HuH-7 (cell line): ENCODE measurements at regions not wholly inside any gene's neighbourhood (a gene's known extent, or its start where the extent isn't known, plus 50 kb on each side); places are given as distances from the start of the nearest gene placed in this dataset.
A peak's percentile ranks its signal among the peaks of the same experiment; 100 is the strongest.

Source experiments
- DNase-seq: peaks from one replicate; pipeline ENCODE4 v3.0.0; 2011; ENCODE audit warnings: low spot score

DNA sequence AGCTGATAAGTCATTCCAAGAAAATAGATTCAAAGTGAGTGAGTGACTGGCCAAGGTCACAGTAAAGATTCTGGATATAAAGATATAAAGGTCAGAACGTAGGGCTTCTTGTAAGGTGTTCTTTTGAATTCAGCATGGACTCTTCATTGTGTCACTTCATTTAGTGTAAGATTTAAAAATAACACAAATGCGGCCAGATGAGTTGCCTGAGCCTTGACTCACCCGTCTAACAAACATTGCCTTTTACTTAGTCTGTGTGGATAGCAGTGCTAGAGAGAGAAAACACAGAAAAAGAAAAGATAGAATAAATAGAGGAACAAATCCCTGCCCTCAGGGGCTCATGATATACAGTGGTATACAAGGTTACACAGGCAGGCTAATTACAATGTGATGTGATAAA, 223.4 kb downstream of the PLPP3 start:
- no peak for DNase-seq

DNA sequence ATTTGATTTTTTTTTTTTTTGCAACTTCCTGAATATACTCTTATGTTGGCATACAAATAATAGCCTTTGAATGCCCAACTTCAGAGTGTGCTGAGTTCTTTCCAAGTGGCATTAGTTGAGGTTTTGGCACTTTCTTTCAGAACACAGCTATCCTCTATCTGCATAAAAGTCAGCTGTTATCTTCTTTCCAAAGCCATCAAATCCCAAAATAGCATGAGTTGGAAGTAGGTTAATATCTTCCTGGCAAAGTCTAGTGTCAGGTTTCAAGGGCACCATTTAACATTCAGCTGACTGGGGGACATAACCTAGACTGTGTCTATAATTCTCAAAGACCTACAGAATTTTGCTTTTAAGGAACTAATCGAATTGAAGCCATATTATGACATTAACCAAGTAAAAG, 223.9 kb downstream of the PLPP3 start:
- no peak for DNase-seq

DNA sequence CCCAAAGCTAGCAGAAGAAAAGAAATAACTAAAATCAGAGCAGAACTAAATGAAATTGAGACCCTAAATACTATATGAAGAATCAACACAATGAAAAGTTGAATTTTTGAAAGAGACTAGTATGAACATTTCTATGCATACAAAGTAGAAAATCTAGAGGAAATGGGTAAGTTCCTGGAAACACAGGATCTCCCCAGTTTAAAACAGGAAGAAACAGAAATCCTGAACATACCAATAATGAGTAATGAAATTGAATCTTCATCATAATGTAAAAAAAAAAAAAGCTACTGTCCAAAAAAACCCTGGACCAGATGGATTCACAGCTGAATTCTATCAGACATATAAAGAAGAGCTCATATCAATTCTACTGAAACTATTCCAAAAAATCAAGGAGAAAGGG, 233.5 kb downstream of the PLPP3 start:
- DNase-seq = no peak

DNA sequence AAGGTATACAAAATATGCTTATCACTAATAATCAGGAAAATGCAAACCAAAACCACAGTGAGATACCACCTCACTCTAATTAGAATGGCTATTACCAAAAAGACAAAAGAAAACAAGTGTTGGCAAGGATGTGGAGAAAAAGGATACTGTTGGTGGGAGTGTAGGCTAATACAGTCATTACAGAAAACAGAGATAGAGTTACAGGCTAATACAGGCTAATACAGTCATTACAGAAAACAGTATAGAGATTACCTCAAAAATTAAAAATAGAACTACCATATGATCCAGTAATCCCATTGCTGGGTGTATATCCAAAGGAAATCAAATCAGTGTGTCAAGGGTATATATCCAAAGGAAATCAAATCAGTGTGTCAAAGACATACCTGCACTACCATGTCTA, 238.4 kb downstream of the PLPP3 start:
- no peak for DNase-seq

DNA sequence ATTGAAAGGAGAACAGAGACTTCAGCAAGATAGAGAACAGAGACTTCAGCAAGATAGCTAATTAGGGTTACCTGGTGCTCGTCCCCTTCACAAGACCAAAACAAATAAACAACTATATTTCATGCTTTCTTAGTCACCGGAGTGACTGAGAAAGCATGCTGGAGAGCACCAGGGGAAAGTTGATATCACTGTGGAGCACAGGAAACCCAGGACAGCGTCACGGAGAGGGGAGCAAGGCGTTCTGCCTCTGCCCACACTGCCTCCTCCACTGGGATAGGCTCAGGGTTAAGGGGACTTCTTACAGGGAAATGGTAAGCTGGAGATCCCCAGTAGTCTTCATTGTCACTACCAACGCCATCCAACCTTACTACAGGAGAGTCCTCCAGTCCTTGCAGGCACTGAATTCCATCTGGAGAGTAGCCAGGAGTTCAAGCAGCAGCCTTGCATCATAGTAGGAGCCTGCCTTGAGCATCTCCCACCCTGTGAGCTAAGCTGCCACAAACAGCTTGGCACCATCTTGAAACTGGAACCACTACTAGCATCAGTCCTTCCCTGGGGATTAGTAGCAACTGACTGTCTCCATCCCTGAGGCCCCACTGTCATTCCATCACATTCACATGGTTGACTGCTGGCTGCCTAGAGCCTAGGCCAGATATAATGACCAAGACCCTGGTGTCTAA, 239.4 kb downstream of the PLPP3 start:
- DNase-seq = no peak

DNA sequence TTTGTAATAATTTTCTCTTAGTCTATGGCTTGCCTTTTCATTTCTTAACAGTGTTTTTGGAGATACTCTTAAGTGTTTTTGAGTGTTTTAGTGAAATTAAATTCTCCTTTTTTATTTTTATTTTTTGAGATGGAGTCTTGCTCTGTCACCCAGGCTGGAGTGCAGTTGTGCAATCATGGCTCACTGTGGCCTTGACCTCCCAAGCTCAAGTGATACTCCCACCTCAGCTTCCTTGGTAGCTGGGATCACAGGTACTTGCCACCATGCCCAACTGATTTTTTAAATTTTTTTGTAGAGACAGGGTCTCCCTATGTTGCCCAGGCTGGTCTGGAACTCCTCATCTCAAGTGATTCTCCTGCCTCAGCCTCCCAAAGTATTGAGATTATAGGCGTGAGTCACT, 240.3 kb downstream of the PLPP3 start:
- DNase-seq = no peak

GRCh38 chr1:56336982-56337381, 242.4 kb downstream of the PLPP3 start:
- no peak for DNase-seq

DNA sequence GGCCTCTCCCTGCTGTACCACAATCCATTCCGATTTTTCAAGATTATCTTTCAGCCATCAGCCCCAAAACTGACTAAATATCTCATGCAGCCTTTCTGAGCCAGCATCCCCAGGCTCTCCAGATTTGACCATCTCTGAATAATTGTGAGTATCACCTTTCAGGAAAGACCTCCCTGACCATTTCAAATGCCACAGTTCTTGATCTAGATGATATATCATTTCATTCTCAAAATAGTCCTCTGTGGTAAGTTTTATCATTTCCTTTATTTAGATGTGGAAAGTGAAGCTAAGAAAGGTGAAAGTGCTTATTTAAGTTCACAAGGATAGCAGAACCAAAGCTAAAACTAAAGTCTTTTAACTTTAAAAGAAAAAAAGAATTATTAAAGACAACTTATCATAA, 244.0 kb downstream of the PLPP3 start:
- DNase-seq = no peak

- no peak for DNase-seq
Measured at GRCh38 chr1:56334047-56334446, 245.3 kb downstream of the PLPP3 start.

GRCh38 chr1:56333461-56333860, 245.9 kb downstream of the PLPP3 start:
- no peak for DNase-seq

DNA sequence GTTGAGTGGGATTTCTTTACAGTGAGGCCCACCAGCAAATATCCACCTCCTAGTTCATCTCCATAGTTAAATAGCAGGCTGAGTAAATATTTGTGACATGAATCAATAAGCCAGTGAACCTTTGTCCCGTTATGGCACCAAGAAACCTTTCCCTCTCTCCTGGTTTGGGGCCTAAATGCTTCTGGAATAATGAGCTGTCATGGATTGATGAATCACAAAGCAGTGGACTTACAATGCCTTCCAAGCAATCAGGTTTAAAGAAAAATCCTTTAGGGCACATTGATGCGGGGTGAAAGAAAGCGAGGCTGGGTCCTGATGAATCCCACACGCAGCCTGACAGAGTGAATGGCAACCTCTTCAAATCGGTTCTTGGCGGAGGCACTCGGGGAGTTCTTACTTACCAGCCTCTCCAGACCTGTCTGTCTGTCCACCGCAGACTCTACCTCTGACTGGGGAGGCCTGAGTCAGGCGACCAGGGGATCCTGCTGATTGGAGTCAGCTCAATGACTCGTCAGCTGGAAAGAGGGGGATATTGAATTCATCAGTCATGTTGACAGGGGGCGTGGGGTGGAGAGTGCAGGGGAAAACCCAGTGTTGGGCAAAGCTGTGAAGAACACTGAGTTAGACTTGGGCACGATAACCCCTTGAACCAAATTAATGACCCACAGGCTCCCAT, 247.3 kb downstream of the PLPP3 start:
- peak; percentile 32 for DNase-seq

- no peak for DNase-seq
Measured at GRCh38 chr1:56331207-56331891, 248.0 kb downstream of the PLPP3 start.

DNA sequence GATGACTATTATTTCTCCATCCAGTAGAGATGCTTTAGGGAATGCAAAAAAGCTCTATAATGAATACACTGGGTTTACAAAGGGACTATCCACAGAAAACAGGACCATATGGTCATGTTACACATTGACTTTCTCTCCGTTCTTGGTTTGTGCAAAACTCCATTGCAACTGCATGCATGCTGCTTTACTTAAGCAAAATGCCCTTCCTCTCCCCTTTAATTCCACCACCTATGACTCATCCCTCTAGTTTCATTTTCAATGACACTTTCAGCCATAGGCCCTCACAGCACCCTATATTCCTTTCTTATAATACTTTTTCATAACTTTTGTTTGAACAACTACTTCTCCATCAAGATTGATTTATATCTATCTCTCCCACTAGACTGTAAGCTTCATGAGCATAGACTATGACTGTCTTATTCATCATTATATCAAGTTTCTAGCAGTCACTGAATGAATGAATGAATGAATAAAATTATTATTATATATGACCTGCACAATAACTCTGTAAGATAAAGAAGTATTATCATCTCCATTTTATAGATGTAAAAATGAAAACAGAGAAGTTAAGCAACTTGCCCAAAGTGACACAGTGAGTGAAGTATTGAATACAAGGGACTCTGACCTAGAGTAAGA, 248.9 kb downstream of the PLPP3 start:
- DNase-seq = no peak

GRCh38 chr1:56329970-56330369, 249.4 kb downstream of the PLPP3 start:
- DNase-seq = no peak

DNA sequence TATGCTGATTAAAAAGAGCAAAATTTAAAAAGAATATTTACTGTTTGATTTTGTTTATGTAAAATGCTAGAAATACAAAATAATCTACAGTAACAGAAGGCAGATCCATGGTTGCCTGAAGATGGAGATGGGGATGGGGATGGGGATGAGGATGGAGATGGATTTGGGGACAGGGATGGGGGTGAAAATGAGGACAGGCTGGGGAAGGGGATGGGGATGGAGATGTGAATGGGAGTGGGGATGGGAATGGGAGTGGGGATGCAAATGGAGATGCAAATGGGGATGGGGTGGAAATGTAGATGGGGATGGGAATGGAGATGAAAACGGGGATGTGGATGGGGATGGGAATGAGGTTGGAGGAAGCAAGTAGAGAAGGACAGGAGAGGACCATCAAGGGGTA, 252.2 kb downstream of the PLPP3 start:
- no peak for DNase-seq

GRCh38 chr1:56326056-56326455, 253.3 kb downstream of the PLPP3 start:
- no peak for DNase-seq

DNA sequence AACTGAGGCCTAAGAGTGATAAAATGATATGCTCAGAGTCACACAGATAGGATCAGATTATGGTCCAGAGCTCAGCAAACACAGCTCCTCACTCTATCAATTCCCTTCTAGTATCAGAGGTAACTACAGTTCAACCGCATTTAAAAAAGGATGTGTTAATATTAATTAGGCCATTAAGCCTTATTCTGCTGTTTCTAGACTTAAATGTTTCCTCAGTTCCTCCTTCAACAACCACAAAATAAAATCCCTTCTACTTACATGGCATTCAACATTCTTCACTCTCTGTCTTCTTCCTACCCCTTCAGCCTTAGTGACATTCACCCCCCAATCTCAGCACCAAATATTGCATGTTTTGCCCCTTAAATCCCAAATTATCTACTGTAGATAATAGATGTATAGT, 254.9 kb downstream of the PLPP3 start:
- no peak for DNase-seq

- DNase-seq = no peak
Measured at GRCh38 chr1:56322211-56322610, 257.2 kb downstream of the PLPP3 start.

GRCh38 chr1:56321150-56321490, 258.2 kb downstream of the PLPP3 start:
- no peak for DNase-seq

DNA sequence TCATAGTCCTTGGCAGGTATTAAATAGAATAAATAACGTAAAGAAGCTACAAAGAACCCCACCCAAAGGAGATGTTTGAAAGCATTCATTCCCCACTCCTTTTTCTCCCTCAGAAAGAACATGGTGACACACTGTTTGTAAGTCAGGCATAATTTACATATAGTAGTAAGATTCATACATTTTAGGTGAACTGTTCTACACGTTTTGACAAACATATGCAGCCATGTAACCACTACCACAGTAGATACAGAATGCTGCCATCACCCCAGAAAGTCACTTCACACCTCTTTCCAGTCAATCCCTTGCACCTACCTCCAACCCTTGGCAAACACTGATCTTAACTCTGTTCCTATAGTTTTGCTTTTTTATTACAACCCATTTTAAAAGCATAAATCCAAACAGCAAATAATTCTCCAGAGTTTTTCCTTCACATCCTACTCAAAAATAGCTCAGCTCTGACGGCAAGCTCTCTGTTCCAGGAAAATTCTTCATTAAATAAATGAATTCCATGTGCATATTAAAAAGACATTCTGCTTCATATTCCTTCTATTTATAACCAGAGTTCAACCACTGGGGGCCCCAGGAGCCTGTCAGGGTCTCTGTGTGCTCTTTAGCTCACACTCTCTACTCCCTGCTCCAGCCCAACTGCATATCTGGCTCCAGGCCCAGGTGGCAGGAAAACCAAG, 258.8 kb downstream of the PLPP3 start:
- no peak for DNase-seq

DNA sequence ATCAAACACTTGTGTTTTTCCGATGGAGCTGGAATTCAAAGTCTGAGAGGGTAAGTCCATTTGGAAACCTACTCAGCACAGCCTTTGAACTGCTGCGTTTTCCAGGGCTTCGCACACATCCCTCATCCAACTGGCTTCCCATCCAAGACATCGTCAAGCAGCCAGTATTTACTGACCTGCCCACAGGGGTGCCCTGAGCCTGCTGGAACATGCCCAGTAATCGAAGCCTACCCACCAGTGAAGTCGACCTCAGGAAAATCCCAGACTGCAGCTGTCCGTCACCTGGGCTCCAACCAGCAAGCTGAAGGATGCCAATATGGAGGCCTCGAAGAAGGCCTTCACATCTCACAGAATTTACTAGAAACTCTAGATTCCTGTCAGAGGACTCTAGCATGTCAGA, 261.6 kb downstream of the PLPP3 start:
- no peak for DNase-seq

GRCh38 chr1:56315293-56315942, 263.9 kb downstream of the PLPP3 start:
- no peak for DNase-seq
